ENCODE measurements at regions not wholly inside any gene's neighbourhood (a gene's known extent, or its start where the extent isn't known, plus 50 kb on each side); places are given as distances from the start of the nearest gene placed in this dataset.

GRCh38 chr5:40414922-40415321 lies 264.8 kb upstream of the PTGER4 start:
- H3K9me1 ChIP-seq (ENCODE audit: control insufficient read depth, extremely low read depth, insufficient read depth, low read length) = no peaks in the 10 kb centered on the region
- peaks cover 35% of the 10 kb centered on the region for H3K4me1 ChIP-seq (ENCODE audit: control insufficient read depth, extremely low read depth, insufficient read depth, low read length)
- TF ChIP-seq CTCF (optimal IDR thresholded peaks at IDR 0.05 in 1 of 3, IDR thresholded peaks at IDR 0.05 in 1 of 3, conservative IDR thresholded peaks at IDR 0.05 in 1 of 3; ENCODE audit: extremely low read depth in 1 of 3, insufficient read depth in 2 of 3, low read length in 3 of 3) (no peak), EZH2 (IDR thresholded peaks at IDR 0.05; ENCODE audit: low read length) (no peak)
- FAIRE-seq (no peak), DNase-seq (ENCODE audit: low read depth, low spot score) (no peak)
- no peak overlapping the region for H3K27ac ChIP-seq (ENCODE audit: control insufficient read depth, insufficient read depth, low read length)
- H3K4me3 ChIP-seq (ENCODE audit: control insufficient read depth in 2 of 3, extremely low read depth in 1 of 3, insufficient read depth in 2 of 3, low read depth in 1 of 3, low read length in 3 of 3) = no peak overlapping the region
- no peaks in the 10 kb centered on the region for H3K36me3 ChIP-seq (ENCODE audit: control insufficient read depth in 2 of 2, extremely low read depth in 1 of 2, insufficient read depth in 2 of 2, low read length in 2 of 2)
- H3K9ac ChIP-seq (ENCODE audit: control insufficient read depth, extremely low read depth, insufficient read depth, low read length) = no peak overlapping the region
- no peaks in the 10 kb centered on the region for H3K79me2 ChIP-seq (ENCODE audit: control insufficient read depth, insufficient read depth, low read length)
- no peaks in the 10 kb centered on the region for H3K9me3 ChIP-seq (ENCODE audit: control insufficient read depth, low read depth, low read length)
- H3K27me3 ChIP-seq (ENCODE audit: control insufficient read depth, extremely low read depth, insufficient read depth, low read length) = no peaks in the 10 kb centered on the region
- no peak overlapping the region for H3K4me2 ChIP-seq (ENCODE audit: control insufficient read depth, extremely low read depth, insufficient read depth, low read depth, low read length)
- H2AFZ ChIP-seq (ENCODE audit: control insufficient read depth, low read length) = no peak overlapping the region
- dilution Hi-C loops (cut with MboI; ENCODE audit: extremely low pct_ligation_motif_present, low sequenced_read_pairs) = no loop called here
- H4K20me1 ChIP-seq (ENCODE audit: control insufficient read depth, extremely low read depth, insufficient read depth, low read length) = no peaks in the 10 kb centered on the region

- H3K4me2 ChIP-seq (ENCODE audit: control insufficient read depth, extremely low read depth, insufficient read depth, low read depth, low read length) = peak overlapping the region; percentile 43
- H3K9ac ChIP-seq (ENCODE audit: control insufficient read depth, extremely low read depth, insufficient read depth, low read length) = no peak overlapping the region
- FAIRE-seq = peak; percentile 73
- peak; percentile 32 for DNase-seq (ENCODE audit: low read depth, low spot score)
- H4K20me1 ChIP-seq (ENCODE audit: control insufficient read depth, extremely low read depth, insufficient read depth, low read length) = no peaks in the 10 kb centered on the region
- H3K4me1 ChIP-seq (ENCODE audit: control insufficient read depth, extremely low read depth, insufficient read depth, low read length) = peaks cover 42% of the 10 kb centered on the region
- H3K27ac ChIP-seq (ENCODE audit: control insufficient read depth, insufficient read depth, low read length) = peak overlapping the region; percentile 37
- no peaks in the 10 kb centered on the region for H3K9me1 ChIP-seq (ENCODE audit: control insufficient read depth, extremely low read depth, insufficient read depth, low read length)
- H2AFZ ChIP-seq (ENCODE audit: control insufficient read depth, low read length) = no peak overlapping the region
- no peak for TF ChIP-seq CTCF (optimal IDR thresholded peaks at IDR 0.05 in 1 of 3, IDR thresholded peaks at IDR 0.05 in 1 of 3, conservative IDR thresholded peaks at IDR 0.05 in 1 of 3; ENCODE audit: extremely low read depth in 1 of 3, insufficient read depth in 2 of 3, low read length in 3 of 3)
- TF ChIP-seq EZH2 (IDR thresholded peaks at IDR 0.05; ENCODE audit: low read length) = no peak
- H3K36me3 ChIP-seq (ENCODE audit: control insufficient read depth in 2 of 2, extremely low read depth in 1 of 2, insufficient read depth in 2 of 2, low read length in 2 of 2) = no peaks in the 10 kb centered on the region
- no peak overlapping the region for H3K4me3 ChIP-seq (ENCODE audit: control insufficient read depth in 2 of 3, extremely low read depth in 1 of 3, insufficient read depth in 2 of 3, low read depth in 1 of 3, low read length in 3 of 3)
- H3K9me3 ChIP-seq (ENCODE audit: control insufficient read depth, low read depth, low read length) = no peaks in the 10 kb centered on the region
- no peaks in the 10 kb centered on the region for H3K27me3 ChIP-seq (ENCODE audit: control insufficient read depth, extremely low read depth, insufficient read depth, low read length)
- dilution Hi-C loops (cut with MboI; ENCODE audit: extremely low pct_ligation_motif_present, low sequenced_read_pairs) = no loop called here
- no peaks in the 10 kb centered on the region for H3K79me2 ChIP-seq (ENCODE audit: control insufficient read depth, insufficient read depth, low read length)
These were observed 266.0 kb upstream of the PTGER4 start for GRCh38 chr5:40413743-40414142.
